Hepatocyte (in vitro differentiated cells): ENCODE measurements at regions not wholly inside any gene's neighbourhood (a gene's known extent, or its start where the extent isn't known, plus 50 kb on each side); places are given as distances from the start of the nearest gene placed in this dataset.
"Not testable (repeated sequence)": the region's sequence is repeated elsewhere in the genome, so short reads cannot be mapped to it uniquely, and the experiment has no call there.

ENCODE experiments used
- DNase-seq: peaks from one replicate; pipeline ENCODE4 v3.0.0-alpha.2; 2016; ENCODE audit warnings: low spot score
- H2AFZ ChIP-seq: fragments of 200-600 bp; sonication (generic); 2 replicates; pipeline ENCODE4 v1.6.0; 2016; ENCODE audit warnings: antibody characterized with exemption, mild to moderate bottlenecking
- H3K27ac ChIP-seq: fragments of 200-600 bp; sonication (generic); 2 replicates; pipeline ENCODE4 v1.5.1; 2016; ENCODE audit warnings: mild to moderate bottlenecking
- H3K27me3 ChIP-seq: fragments of 200-600 bp; sonication (generic); 2 replicates; pipeline ENCODE4 v1.6.1; 2016
- H3K36me3 ChIP-seq: fragments of 200-600 bp; sonication (generic); replicated peaks from 2 replicates; pipeline ENCODE4 v1.5.1; 2016; ENCODE audit warnings: low read depth; ENCODE audit not compliant: insufficient read depth
- H3K4me1 ChIP-seq: fragments of 200-600 bp; sonication (generic); 2 replicates; pipeline ENCODE4 v1.5.1; 2016; ENCODE audit warnings: mild to moderate bottlenecking, moderate library complexity; ENCODE audit not compliant: insufficient read depth
- H3K4me2 ChIP-seq: fragments of 200-600 bp; sonication (generic); 2 replicates; pipeline ENCODE4 v1.6.0; 2016
- H3K4me3 ChIP-seq: fragments of 200-600 bp; sonication (generic); 2 replicates; pipeline ENCODE4 v1.5.1; 2016; ENCODE audit warnings: mild to moderate bottlenecking
- H3K79me2 ChIP-seq: fragments of 200-600 bp; sonication (generic); 2 replicates; pipeline ENCODE4 v1.6.0; 2017; ENCODE audit warnings: mild to moderate bottlenecking
- H3K9me2 ChIP-seq: fragments of 200-600 bp; sonication (generic); replicated peaks from 2 replicates; pipeline ENCODE4 v1.6.0; 2017; ENCODE audit warnings: mild to moderate bottlenecking; ENCODE audit not compliant: insufficient read depth
- H3K9me3 ChIP-seq: fragments of 200-600 bp; sonication (generic); 2 replicates; pipeline ENCODE4 v1.5.1; 2016; ENCODE audit warnings: low read depth, mild to moderate bottlenecking
- H4K20me1 ChIP-seq: fragments of 200-600 bp; sonication (generic); 2 replicates; pipeline ENCODE4 v1.6.0; 2016; ENCODE audit warnings: mild to moderate bottlenecking; ENCODE audit not compliant: insufficient read depth, poor library complexity, severe bottlenecking
- EZH2 ChIP-seq: fragments of 200-600 bp; sonication (generic); IDR thresholded peaks from 2 replicates; pipeline ENCODE4 v1.6.1; 2016; ENCODE audit warnings: antibody characterized with exemption, mild to moderate bottlenecking, borderline replicate concordance
- EZH2phosphoT487 ChIP-seq: fragments of 200-600 bp; sonication (generic); IDR thresholded peaks from one replicate; pipeline ENCODE4 v1.6.1; 2018; ENCODE audit warnings: antibody characterized with exemption, mild to moderate bottlenecking, low read depth, moderate library complexity; ENCODE audit not compliant: unreplicated experiment, severe bottlenecking
- WGBS: methylation state at CpG from one replicate; pipeline ENCODE4 v1.1.6; 2016; ENCODE audit warnings: low lambda C conversion rate; ENCODE audit errors: missing lambda C conversion rate; 5-methylcytosine and 5-hydroxymethylcytosine counted together
- TF ChIP-seq, protein P1 (sequence below): fragments of 200-600 bp; sonication (generic); IDR thresholded peaks from 2 replicates; pipeline ENCODE4 v1.5.1; 2016; ENCODE audit warnings: antibody characterized with exemption, mild to moderate bottlenecking; ENCODE audit not compliant: poor library complexity

DNA sequence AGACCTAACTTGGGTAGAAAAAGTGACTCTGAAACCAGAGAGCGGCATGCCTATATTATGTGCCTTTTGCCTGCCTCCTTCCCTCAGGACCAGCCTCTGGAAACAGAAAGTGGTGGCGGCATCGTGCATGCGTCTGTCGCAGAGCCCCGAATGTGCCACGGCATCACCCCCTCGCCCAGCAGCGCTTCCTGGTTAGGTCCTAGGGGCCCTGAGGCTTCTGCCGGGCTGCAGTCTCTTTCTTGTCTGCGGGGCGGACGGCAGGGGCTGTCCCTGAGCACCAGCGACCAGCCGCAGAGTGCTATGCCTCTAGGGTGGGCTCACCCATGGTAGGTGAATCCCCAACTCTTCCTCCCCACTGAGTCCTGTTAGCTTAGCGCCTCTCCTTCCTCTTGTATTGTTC is 68.7 kb downstream of the VSIG4 start:
- no peak overlapping the region for H3K27ac ChIP-seq
- no peaks in the 10 kb centered on the region for H3K9me3 ChIP-seq
- 60% methylated on average over 16 of the region's 16 CpGs for WGBS
- H3K4me1 ChIP-seq, result no peaks in the 10 kb centered on the region
- no peak for DNase-seq
- no peak overlapping the region for H2AFZ ChIP-seq
- H3K4me3 ChIP-seq, result no peak overlapping the region
- H4K20me1 ChIP-seq, result no peaks in the 10 kb centered on the region
- no peaks in the 10 kb centered on the region for H3K79me2 ChIP-seq
- H3K4me2 ChIP-seq, result no peak overlapping the region
- no peak for TF ChIP-seq EZH2
- TF ChIP-seq EZH2phosphoT487, result no peak
- TF ChIP-seq, protein P1, sequence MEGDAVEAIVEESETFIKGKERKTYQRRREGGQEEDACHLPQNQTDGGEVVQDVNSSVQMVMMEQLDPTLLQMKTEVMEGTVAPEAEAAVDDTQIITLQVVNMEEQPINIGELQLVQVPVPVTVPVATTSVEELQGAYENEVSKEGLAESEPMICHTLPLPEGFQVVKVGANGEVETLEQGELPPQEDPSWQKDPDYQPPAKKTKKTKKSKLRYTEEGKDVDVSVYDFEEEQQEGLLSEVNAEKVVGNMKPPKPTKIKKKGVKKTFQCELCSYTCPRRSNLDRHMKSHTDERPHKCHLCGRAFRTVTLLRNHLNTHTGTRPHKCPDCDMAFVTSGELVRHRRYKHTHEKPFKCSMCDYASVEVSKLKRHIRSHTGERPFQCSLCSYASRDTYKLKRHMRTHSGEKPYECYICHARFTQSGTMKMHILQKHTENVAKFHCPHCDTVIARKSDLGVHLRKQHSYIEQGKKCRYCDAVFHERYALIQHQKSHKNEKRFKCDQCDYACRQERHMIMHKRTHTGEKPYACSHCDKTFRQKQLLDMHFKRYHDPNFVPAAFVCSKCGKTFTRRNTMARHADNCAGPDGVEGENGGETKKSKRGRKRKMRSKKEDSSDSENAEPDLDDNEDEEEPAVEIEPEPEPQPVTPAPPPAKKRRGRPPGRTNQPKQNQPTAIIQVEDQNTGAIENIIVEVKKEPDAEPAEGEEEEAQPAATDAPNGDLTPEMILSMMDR, result no peak
- no peaks in the 10 kb centered on the region for H3K36me3 ChIP-seq
- H3K9me2 ChIP-seq, result no peaks in the 10 kb centered on the region
- no peaks in the 10 kb centered on the region for H3K27me3 ChIP-seq

DNA sequence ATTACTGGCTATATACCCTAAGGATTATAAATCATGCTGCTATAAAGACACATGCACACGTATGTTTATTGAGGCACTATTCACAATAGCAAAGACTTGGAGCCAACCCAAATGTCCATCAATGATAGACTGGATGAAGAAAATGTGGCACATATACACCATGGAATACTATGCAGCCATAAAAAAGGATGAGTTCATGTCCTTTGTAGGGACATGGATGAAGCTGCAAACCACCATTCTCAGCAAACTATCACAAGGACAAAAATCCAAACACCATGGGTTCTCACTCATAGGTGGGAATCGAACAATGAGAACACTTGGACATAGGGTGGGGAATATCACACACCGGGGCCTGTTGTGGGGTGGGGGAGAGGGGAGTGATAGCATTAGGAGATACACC is 72.7 kb downstream of the VSIG4 start:
- not testable (repeated sequence) for DNase-seq, H3K4me2 ChIP-seq

DNA sequence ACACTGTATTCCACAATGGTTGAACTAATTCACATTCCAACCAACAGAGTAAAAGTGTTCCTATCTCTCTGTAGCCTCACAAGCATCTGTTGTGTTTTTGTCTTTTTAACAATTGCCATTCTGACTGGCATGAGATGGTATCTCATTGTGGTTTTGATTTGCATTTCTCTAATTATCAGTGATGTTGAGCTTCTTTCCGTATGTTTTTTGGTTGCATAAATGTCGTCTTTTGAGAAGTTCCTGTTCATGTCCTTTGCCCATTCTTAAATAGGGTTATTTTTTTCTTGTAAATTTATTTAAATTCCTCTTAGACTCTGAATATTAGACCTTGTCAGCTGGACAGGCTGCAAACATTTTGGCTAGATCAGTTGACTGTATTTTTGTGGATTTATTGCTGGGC is 78.2 kb downstream of the VSIG4 start:
- no peak overlapping the region for H3K4me3 ChIP-seq
- WGBS, result 82% methylated on average over 2 of the region's 2 CpGs
- H3K4me2 ChIP-seq, result no peak overlapping the region
- no peak overlapping the region for H2AFZ ChIP-seq
- H3K79me2 ChIP-seq, result no peaks in the 10 kb centered on the region
- no peak overlapping the region for H3K27ac ChIP-seq
- no peak for DNase-seq
- H3K4me1 ChIP-seq, result no peaks in the 10 kb centered on the region
- no peaks in the 10 kb centered on the region for H3K27me3 ChIP-seq
- no peaks in the 10 kb centered on the region for H3K36me3 ChIP-seq
- no peaks in the 10 kb centered on the region for H3K9me2 ChIP-seq
- TF ChIP-seq EZH2, result no peak
- TF ChIP-seq, protein P1, result no peak
- no peak for TF ChIP-seq EZH2phosphoT487
- no peaks in the 10 kb centered on the region for H3K9me3 ChIP-seq
- no peaks in the 10 kb centered on the region for H4K20me1 ChIP-seq

More for the DNA sequence above, 72.7 kb downstream of the VSIG4 start:
- H3K27ac ChIP-seq, H3K9me2 ChIP-seq, H3K79me2 ChIP-seq, H4K20me1 ChIP-seq, H3K9me3 ChIP-seq, H3K4me1 ChIP-seq, H3K4me3 ChIP-seq, H3K36me3 ChIP-seq, H3K27me3 ChIP-seq, H2AFZ ChIP-seq: not testable (repeated sequence)
- WGBS, result 94% methylated on average over 3 of the region's 3 CpGs

DNA sequence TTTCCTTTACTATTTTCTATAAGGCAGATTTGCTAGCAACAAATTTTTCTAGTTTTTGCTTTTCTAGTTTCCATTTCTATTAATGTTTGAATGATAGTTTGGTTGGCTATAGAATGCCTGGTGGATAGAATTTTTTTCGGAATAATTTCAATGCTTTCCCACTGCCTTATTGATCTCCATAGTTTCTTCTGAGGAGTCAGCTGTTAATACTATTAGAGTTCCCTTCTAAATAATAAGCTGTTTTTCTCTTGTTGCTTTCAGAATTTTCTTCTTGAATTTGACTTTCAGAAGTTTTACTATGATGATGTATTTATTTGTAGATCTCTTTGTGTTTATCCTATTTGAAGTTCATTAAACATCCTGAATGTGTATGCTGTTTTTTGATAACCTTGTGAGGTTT is 91.8 kb downstream of the VSIG4 start:
- WGBS, result 77% methylated on average over 1 of the region's 1 CpG
- H3K27me3 ChIP-seq, result no peaks in the 10 kb centered on the region
- no peak overlapping the region for H3K27ac ChIP-seq
- H3K4me1 ChIP-seq, result no peaks in the 10 kb centered on the region
- H3K4me3 ChIP-seq, result no peak overlapping the region
- H3K36me3 ChIP-seq, result no peaks in the 10 kb centered on the region
- no peak for DNase-seq
- no peaks in the 10 kb centered on the region for H3K79me2 ChIP-seq
- TF ChIP-seq EZH2 (no peak), EZH2phosphoT487 (no peak)
- TF ChIP-seq, protein P1, result no peak
- no peaks in the 10 kb centered on the region for H4K20me1 ChIP-seq
- H3K4me2 ChIP-seq, result no peak overlapping the region
- no peaks in the 10 kb centered on the region for H3K9me2 ChIP-seq
- H2AFZ ChIP-seq, result no peak overlapping the region
- no peaks in the 10 kb centered on the region for H3K9me3 ChIP-seq
